ENCODE measurements at regions not wholly inside any gene's neighbourhood (a gene's known extent, or its start where the extent isn't known, plus 50 kb on each side); places are given as distances from the start of the nearest gene placed in this dataset.

DNA sequence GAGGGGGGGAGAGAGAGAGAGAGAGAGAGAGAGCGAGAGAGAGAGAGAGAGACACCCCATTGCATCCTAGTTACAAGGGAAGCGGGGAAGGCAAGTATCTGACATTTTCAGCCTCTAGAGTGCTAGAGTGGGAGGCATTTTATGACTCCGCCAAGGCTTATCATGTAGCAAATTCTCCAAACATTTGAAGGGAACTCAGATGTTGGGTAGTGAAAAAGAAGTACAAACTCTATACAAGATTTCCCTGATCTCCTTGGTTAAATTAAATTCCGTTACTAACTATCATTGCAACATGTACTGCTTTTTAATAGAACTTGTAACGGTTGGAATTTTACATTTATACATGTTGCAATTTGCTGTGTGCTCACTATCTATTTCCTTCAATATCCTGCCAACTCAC, 83.4 kb upstream of the FAM3C start:
- no peak overlapping the region for H3K4me3 ChIP-seq (replicated peaks in 1 of 2; ENCODE audit: low read depth in 1 of 2, low read length in 2 of 2)
- H3K9me3 ChIP-seq (ENCODE audit: control insufficient read depth in 1 of 2, insufficient read depth in 1 of 2, low read depth in 1 of 2, low read length in 2 of 2), result no peaks in the 10 kb centered on the region
- BruUV-seq (replicated peaks), result no TSS peak
- H3K79me2 ChIP-seq (ENCODE audit: insufficient read depth, low read length), result no peaks in the 10 kb centered on the region
- no peaks in the 10 kb centered on the region for H3K27me3 ChIP-seq (ENCODE audit: insufficient read depth, low read length)
- ChIA-PET CTCF (interaction anchor here (0.7 kb wide), 1 partner anchor 30 kb away, joined by 3 read pairs; no protein-coding TSS in a partner anchor), RAD21 (ENCODE audit: low non-redundant PET in 1 of 2, low total read pairs in 2 of 2, uncharacterized antibody in 2 of 2, unreplicated experiment in 2 of 2) (no interaction called here), POLR2A (no interaction called here)
- TF ChIP-seq EZH2phosphoT487 (IDR thresholded peaks at IDR 0.05; ENCODE audit: borderline replicate concordance), result no peak
- ATAC-seq, result no peak
- no peak for DNase-seq (ENCODE audit: low read depth, low spot score)
- H3K27ac ChIP-seq (ENCODE audit: low read depth, low read length), result no peak overlapping the region
- no peaks in the 10 kb centered on the region for H3K36me3 ChIP-seq (ENCODE audit: control insufficient read depth in 1 of 2, insufficient read depth in 2 of 2, low read length in 2 of 2)
- H3K9me2 ChIP-seq (ENCODE audit: insufficient read depth), result no peaks in the 10 kb centered on the region
- H2AFZ ChIP-seq (ENCODE audit: low read depth, low read length, poor library complexity, severe bottlenecking), result no peak overlapping the region
- intact Hi-C loops (cut with micrococcal nuclease), result no loop called here
- no peaks in the 10 kb centered on the region for H3K4me1 ChIP-seq (ENCODE audit: control insufficient read depth in 1 of 2, insufficient read depth in 2 of 2, low read length in 2 of 2)
- H3K4me2 ChIP-seq (ENCODE audit: low read length), result no peak overlapping the region
- H4K20me1 ChIP-seq (ENCODE audit: insufficient read depth), result no peaks in the 10 kb centered on the region
- no peak overlapping the region for H3K9ac ChIP-seq (ENCODE audit: low read length)

DNA sequence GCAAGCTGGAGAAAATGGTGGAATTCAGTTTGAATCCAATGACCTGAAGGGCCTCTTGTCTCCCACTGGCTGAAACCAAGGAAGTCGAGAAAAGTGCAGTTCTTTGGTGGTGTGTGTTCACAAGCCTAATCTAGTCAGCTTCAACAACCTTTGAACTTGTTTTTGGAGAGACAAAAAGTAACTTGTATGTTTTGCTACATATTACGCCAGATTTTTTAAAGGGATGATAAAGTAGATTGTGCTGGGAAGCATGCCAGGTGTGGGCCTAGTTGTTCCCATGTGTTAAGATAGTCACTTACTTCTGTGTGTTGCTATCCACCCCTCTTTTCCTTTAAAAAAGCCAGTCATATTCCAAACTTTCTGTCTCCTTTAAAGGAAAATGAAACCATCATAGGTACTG, 79.7 kb upstream of the FAM3C start:
- H4K20me1 ChIP-seq (ENCODE audit: insufficient read depth), result no peaks in the 10 kb centered on the region
- no peak overlapping the region for H3K4me3 ChIP-seq (replicated peaks in 1 of 2; ENCODE audit: low read depth in 1 of 2, low read length in 2 of 2)
- POLR2A ChIA-PET, result no interaction called here

More for the DNA sequence above, 79.7 kb upstream of the FAM3C start:
- Histone ChIP-seq H3K9ac (ENCODE audit: low read length) (no peak overlapping the region), H3K4me2 (ENCODE audit: low read length) (no peak overlapping the region), H2AFZ (ENCODE audit: low read depth, low read length, poor library complexity, severe bottlenecking) (no peak overlapping the region), H3K4me1 (ENCODE audit: control insufficient read depth in 1 of 2, insufficient read depth in 2 of 2, low read length in 2 of 2) (peaks cover 0 to 15% of the 10 kb centered on the region in 2 experiments; a peak in 2 of 4 replicates), H3K9me3 (ENCODE audit: control insufficient read depth in 1 of 2, insufficient read depth in 1 of 2, low read depth in 1 of 2, low read length in 2 of 2) (no peaks in the 10 kb centered on the region), H3K36me3 (ENCODE audit: control insufficient read depth in 1 of 2, insufficient read depth in 2 of 2, low read length in 2 of 2) (no peaks in the 10 kb centered on the region), H3K27ac (ENCODE audit: low read depth, low read length) (no peak overlapping the region), H3K9me2 (ENCODE audit: insufficient read depth) (no peaks in the 10 kb centered on the region), H3K27me3 (ENCODE audit: insufficient read depth, low read length) (no peaks in the 10 kb centered on the region), H3K79me2 (ENCODE audit: insufficient read depth, low read length) (no peaks in the 10 kb centered on the region)
- intact Hi-C loops (cut with micrococcal nuclease), result no loop called here
- no TSS peak for BruUV-seq (replicated peaks)
- DNase-seq (ENCODE audit: low read depth, low spot score) (no peak), ATAC-seq (no peak)
- TF ChIP-seq, protein P1, sequence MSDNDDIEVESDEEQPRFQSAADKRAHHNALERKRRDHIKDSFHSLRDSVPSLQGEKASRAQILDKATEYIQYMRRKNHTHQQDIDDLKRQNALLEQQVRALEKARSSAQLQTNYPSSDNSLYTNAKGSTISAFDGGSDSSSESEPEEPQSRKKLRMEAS (IDR thresholded peaks at IDR 0.05), result no peak
- TF ChIP-seq EZH2phosphoT487 (IDR thresholded peaks at IDR 0.05; ENCODE audit: borderline replicate concordance) (no peak), CBX3 (IDR thresholded peaks at IDR 0.05; ENCODE audit: low read depth) (no peak), EGR1 (IDR thresholded peaks at IDR 0.05; ENCODE audit: low read depth) (no peak), SP1 (IDR thresholded peaks at IDR 0.05; ENCODE audit: low read depth) (no peak), SIN3A (IDR thresholded peaks at IDR 0.05; ENCODE audit: low read depth) (no peak), FOSL1 (IDR thresholded peaks at IDR 0.05; ENCODE audit: low read depth) (no peak)
- TF ChIP-seq, protein P2, sequence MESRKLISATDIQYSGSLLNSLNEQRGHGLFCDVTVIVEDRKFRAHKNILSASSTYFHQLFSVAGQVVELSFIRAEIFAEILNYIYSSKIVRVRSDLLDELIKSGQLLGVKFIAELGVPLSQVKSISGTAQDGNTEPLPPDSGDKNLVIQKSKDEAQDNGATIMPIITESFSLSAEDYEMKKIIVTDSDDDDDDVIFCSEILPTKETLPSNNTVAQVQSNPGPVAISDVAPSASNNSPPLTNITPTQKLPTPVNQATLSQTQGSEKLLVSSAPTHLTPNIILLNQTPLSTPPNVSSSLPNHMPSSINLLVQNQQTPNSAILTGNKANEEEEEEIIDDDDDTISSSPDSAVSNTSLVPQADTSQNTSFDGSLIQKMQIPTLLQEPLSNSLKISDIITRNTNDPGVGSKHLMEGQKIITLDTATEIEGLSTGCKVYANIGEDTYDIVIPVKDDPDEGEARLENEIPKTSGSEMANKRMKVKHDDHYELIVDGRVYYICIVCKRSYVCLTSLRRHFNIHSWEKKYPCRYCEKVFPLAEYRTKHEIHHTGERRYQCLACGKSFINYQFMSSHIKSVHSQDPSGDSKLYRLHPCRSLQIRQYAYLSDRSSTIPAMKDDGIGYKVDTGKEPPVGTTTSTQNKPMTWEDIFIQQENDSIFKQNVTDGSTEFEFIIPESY (IDR thresholded peaks at IDR 0.05; ENCODE audit: extremely low read depth, insufficient replicate concordance, low read length), result no peak
- ChIA-PET CTCF (no interaction called here), RAD21 (ENCODE audit: low non-redundant PET in 1 of 2, low total read pairs in 2 of 2, uncharacterized antibody in 2 of 2, unreplicated experiment in 2 of 2) (no interaction called here)
